ENCODE measurements at regions not wholly inside any gene's neighbourhood (a gene's known extent, or its start where the extent isn't known, plus 50 kb on each side); places are given as distances from the start of the nearest gene placed in this dataset.

- BruUV-seq (replicated peaks): no TSS peak
- TF ChIP-seq, protein P1, sequence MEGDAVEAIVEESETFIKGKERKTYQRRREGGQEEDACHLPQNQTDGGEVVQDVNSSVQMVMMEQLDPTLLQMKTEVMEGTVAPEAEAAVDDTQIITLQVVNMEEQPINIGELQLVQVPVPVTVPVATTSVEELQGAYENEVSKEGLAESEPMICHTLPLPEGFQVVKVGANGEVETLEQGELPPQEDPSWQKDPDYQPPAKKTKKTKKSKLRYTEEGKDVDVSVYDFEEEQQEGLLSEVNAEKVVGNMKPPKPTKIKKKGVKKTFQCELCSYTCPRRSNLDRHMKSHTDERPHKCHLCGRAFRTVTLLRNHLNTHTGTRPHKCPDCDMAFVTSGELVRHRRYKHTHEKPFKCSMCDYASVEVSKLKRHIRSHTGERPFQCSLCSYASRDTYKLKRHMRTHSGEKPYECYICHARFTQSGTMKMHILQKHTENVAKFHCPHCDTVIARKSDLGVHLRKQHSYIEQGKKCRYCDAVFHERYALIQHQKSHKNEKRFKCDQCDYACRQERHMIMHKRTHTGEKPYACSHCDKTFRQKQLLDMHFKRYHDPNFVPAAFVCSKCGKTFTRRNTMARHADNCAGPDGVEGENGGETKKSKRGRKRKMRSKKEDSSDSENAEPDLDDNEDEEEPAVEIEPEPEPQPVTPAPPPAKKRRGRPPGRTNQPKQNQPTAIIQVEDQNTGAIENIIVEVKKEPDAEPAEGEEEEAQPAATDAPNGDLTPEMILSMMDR (IDR thresholded peaks at IDR 0.05; ENCODE audit: insufficient read depth in 1 of 2, low read depth in 1 of 2, low read length in 1 of 2, severe bottlenecking in 1 of 2, unreplicated experiment in 1 of 2): no peak
- intact Hi-C loops (cut with micrococcal nuclease; ENCODE audit: unreplicated experiment): no loop called here
- peaks cover 18% of the 10 kb centered on the region for H3K4me1 Mint-ChIP-seq (ENCODE audit: low read depth, unreplicated experiment)
- H3K27me3 Mint-ChIP-seq (ENCODE audit: insufficient read depth, unreplicated experiment): no peaks in the 10 kb centered on the region
- DNase-seq: no peak
- ChIA-PET POLR2A (no interaction called here), CTCF (no interaction called here)
- H3K9me3 Mint-ChIP-seq (ENCODE audit: unreplicated experiment): no peaks in the 10 kb centered on the region
- H3K36me3 Mint-ChIP-seq (ENCODE audit: insufficient read depth, unreplicated experiment): no peaks in the 10 kb centered on the region
- H3K4me1 ChIP-seq: no peaks in the 10 kb centered on the region
- H3K4me3 ChIP-seq (ENCODE audit: low read depth, low read length): no peak overlapping the region
- no peaks in the 10 kb centered on the region for H3K27me3 ChIP-seq (replicated peaks; ENCODE audit: control insufficient read depth, insufficient read depth, low read length)
- H3K9me3 ChIP-seq: no peaks in the 10 kb centered on the region
- H3K4me3 Mint-ChIP-seq (ENCODE audit: unreplicated experiment): no peak overlapping the region
- no peaks in the 10 kb centered on the region for H3K36me3 ChIP-seq (ENCODE audit: control insufficient read depth, insufficient read depth, low read length)
- no peak overlapping the region for H3K27ac Mint-ChIP-seq (ENCODE audit: unreplicated experiment)
Observed at GRCh38 chr5:124870070-124870469, 123.6 kb upstream of the ZNF608 start.

GRCh38 chr5:124871303-124871702, 124.9 kb upstream of the ZNF608 start:
- Mint-ChIP-seq H3K36me3 (ENCODE audit: insufficient read depth, unreplicated experiment) (no peaks in the 10 kb centered on the region), H3K4me3 (ENCODE audit: unreplicated experiment) (no peak overlapping the region), H3K27ac (ENCODE audit: unreplicated experiment) (no peak overlapping the region), H3K4me1 (ENCODE audit: low read depth, unreplicated experiment) (peaks cover 23% of the 10 kb centered on the region), H3K27me3 (ENCODE audit: insufficient read depth, unreplicated experiment) (no peaks in the 10 kb centered on the region), H3K9me3 (ENCODE audit: unreplicated experiment) (no peaks in the 10 kb centered on the region)
- BruUV-seq (replicated peaks): no TSS peak
- peaks cover 7% of the 10 kb centered on the region for H3K4me1 ChIP-seq
- no peaks in the 10 kb centered on the region for H3K27me3 ChIP-seq (replicated peaks; ENCODE audit: control insufficient read depth, insufficient read depth, low read length)
- ChIA-PET POLR2A (interaction anchor here (0.5 kb wide), 1 partner anchor 78 kb away, joined by 5 read pairs; no protein-coding TSS in a partner anchor), CTCF (no interaction called here)
- TF ChIP-seq, protein P1 (IDR thresholded peaks at IDR 0.05; ENCODE audit: insufficient read depth in 1 of 2, low read depth in 1 of 2, low read length in 1 of 2, severe bottlenecking in 1 of 2, unreplicated experiment in 1 of 2): no peak
- no peaks in the 10 kb centered on the region for H3K36me3 ChIP-seq (ENCODE audit: control insufficient read depth, insufficient read depth, low read length)
- H3K9me3 ChIP-seq: no peaks in the 10 kb centered on the region
- DNase-seq: no peak
- intact Hi-C loops (cut with micrococcal nuclease; ENCODE audit: unreplicated experiment): no loop called here
- H3K4me3 ChIP-seq (ENCODE audit: low read depth, low read length): no peak overlapping the region

DNA sequence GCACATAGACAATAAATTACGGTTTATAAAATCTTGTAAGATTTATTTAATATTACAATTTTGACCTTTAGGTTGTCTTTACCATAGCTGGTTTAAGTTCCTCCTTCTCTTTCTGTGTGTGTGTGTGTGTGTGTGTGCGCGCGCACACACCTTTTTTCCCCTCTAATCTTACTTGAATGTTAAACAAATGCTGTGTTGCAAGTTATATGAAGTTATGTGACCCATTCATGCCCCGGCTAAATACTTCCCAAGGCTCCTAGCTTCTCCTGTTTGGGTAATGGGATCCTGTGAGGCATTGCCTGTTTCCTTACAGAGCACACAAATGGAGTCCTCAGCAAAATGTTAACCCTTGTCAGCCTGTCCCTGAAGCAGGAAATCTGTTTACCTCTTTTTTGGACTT, 125.6 kb upstream of the ZNF608 start:
- no peaks in the 10 kb centered on the region for H3K9me3 Mint-ChIP-seq (ENCODE audit: unreplicated experiment)
- Histone ChIP-seq H3K27me3 (replicated peaks; ENCODE audit: control insufficient read depth, insufficient read depth, low read length) (no peaks in the 10 kb centered on the region), H3K4me3 (ENCODE audit: low read depth, low read length) (no peak overlapping the region), H3K36me3 (ENCODE audit: control insufficient read depth, insufficient read depth, low read length) (no peaks in the 10 kb centered on the region), H3K9me3 (no peaks in the 10 kb centered on the region), H3K4me1 (peaks cover 15% of the 10 kb centered on the region)
- TF ChIP-seq, protein P1 (IDR thresholded peaks at IDR 0.05; ENCODE audit: insufficient read depth in 1 of 2, low read depth in 1 of 2, low read length in 1 of 2, severe bottlenecking in 1 of 2, unreplicated experiment in 1 of 2): no peak
- H3K4me1 Mint-ChIP-seq (ENCODE audit: low read depth, unreplicated experiment): peaks cover 30% of the 10 kb centered on the region
- ChIA-PET CTCF (no interaction called here), POLR2A (interaction anchor here (0.5 kb wide), 1 partner anchor 78 kb away, joined by 5 read pairs; no protein-coding TSS in a partner anchor)
- BruUV-seq (replicated peaks): no TSS peak
- H3K27me3 Mint-ChIP-seq (ENCODE audit: insufficient read depth, unreplicated experiment): no peaks in the 10 kb centered on the region
- H3K27ac Mint-ChIP-seq (ENCODE audit: unreplicated experiment): no peak overlapping the region
- DNase-seq: peak in 1 of 2 experiments; percentile 20
- H3K4me3 Mint-ChIP-seq (ENCODE audit: unreplicated experiment): no peak overlapping the region
- intact Hi-C loops (cut with micrococcal nuclease; ENCODE audit: unreplicated experiment): no loop called here
- H3K36me3 Mint-ChIP-seq (ENCODE audit: insufficient read depth, unreplicated experiment): no peaks in the 10 kb centered on the region
